ENCODE measurements at regions not wholly inside any gene's neighbourhood (a gene's known extent, or its start where the extent isn't known, plus 50 kb on each side); places are given as distances from the start of the nearest gene placed in this dataset.

DNA sequence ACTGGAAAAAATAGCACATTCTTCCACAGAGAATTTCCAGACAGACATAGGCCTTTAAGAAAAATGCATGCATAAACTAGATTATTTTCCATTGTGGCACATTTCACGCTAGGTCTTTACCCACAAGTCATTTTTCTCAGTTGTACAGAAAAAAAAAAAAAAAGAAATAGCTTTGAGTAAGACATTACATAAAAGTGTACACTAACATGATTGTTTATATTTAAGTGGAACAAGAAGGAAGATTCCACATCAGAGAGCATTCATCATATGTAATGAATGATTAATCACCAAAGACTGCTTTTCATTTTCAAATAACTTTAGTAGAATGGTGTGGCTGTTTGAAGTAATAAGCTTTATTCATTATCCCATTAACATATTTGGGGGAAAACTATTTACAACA, 1270.2 kb upstream of the AGA start:
- ChIA-PET POLR2A (no interaction called here), CTCF (no interaction called here)
- H3K4me3 ChIP-seq (ENCODE audit: low read depth, low read length): no peak overlapping the region
- no peak overlapping the region for H3K27ac Mint-ChIP-seq (ENCODE audit: unreplicated experiment)
- no peaks in the 10 kb centered on the region for H3K27me3 ChIP-seq (replicated peaks; ENCODE audit: control insufficient read depth, insufficient read depth, low read length)
- H3K4me1 ChIP-seq: no peaks in the 10 kb centered on the region
- peaks cover 2% of the 10 kb centered on the region for H3K27me3 Mint-ChIP-seq (ENCODE audit: insufficient read depth, unreplicated experiment)
- TF ChIP-seq, protein P1, sequence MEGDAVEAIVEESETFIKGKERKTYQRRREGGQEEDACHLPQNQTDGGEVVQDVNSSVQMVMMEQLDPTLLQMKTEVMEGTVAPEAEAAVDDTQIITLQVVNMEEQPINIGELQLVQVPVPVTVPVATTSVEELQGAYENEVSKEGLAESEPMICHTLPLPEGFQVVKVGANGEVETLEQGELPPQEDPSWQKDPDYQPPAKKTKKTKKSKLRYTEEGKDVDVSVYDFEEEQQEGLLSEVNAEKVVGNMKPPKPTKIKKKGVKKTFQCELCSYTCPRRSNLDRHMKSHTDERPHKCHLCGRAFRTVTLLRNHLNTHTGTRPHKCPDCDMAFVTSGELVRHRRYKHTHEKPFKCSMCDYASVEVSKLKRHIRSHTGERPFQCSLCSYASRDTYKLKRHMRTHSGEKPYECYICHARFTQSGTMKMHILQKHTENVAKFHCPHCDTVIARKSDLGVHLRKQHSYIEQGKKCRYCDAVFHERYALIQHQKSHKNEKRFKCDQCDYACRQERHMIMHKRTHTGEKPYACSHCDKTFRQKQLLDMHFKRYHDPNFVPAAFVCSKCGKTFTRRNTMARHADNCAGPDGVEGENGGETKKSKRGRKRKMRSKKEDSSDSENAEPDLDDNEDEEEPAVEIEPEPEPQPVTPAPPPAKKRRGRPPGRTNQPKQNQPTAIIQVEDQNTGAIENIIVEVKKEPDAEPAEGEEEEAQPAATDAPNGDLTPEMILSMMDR (IDR thresholded peaks at IDR 0.05; ENCODE audit: insufficient read depth in 1 of 2, low read depth in 1 of 2, low read length in 1 of 2, severe bottlenecking in 1 of 2, unreplicated experiment in 1 of 2): no peak
- H3K36me3 ChIP-seq (ENCODE audit: control insufficient read depth, insufficient read depth, low read length): no peaks in the 10 kb centered on the region
- DNase-seq: no peak
- H3K36me3 Mint-ChIP-seq (ENCODE audit: insufficient read depth, unreplicated experiment): no peaks in the 10 kb centered on the region
- no peaks in the 10 kb centered on the region for H3K9me3 Mint-ChIP-seq (ENCODE audit: unreplicated experiment)
- no peak overlapping the region for H3K4me3 Mint-ChIP-seq (ENCODE audit: unreplicated experiment)
- H3K9me3 ChIP-seq: no peaks in the 10 kb centered on the region
- H3K4me1 Mint-ChIP-seq (ENCODE audit: low read depth, unreplicated experiment): no peaks in the 10 kb centered on the region
- intact Hi-C loops (cut with micrococcal nuclease; ENCODE audit: unreplicated experiment): no loop called here
- no TSS peak for BruUV-seq (replicated peaks)

DNA sequence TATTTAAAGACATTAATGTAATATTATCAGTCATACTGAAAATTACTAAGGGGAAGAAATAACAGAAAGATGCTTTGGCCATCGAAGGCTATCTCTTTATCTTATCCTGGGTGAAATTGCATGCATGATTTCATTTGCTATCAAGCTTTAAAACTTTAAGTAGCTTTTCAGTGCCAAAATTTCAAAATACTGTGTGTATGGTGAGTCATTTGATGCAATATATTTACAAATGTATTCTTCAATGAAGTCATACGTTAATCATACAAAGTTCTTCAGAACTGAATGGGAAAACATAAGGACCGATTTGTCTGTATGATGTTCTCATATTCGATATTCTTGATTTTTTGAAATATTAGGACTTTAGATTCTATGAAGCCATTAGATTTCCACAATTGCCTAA, 1295.8 kb upstream of the AGA start:
- BruUV-seq (replicated peaks): no TSS peak

DNA sequence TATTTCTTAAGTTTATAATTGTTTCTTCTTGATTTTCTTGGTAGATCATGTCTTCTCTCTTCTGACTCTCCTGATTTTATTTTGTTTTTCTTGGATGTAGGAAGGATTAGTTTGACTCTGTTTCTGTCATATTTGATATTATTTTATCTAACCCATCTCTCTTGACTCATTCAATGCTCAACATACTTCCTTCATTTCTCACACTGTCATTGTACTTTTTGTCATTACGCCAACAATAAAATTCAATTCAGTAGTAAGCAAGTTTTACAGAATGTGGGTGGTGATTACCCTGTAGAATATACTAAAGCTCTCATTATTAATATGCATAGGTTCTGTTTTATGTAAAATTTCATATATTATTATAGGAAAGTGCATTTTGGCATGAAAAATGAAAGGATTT, 1303.0 kb upstream of the AGA start:
- CTCF ChIA-PET: no interaction called here
- no peaks in the 10 kb centered on the region for H3K27me3 ChIP-seq (replicated peaks; ENCODE audit: control insufficient read depth, insufficient read depth, low read length)
- DNase-seq: no peak
- no TSS peak for BruUV-seq (replicated peaks)
- Mint-ChIP-seq H3K27ac (ENCODE audit: unreplicated experiment) (no peak overlapping the region), H3K27me3 (ENCODE audit: insufficient read depth, unreplicated experiment) (no peaks in the 10 kb centered on the region), H3K9me3 (ENCODE audit: unreplicated experiment) (no peaks in the 10 kb centered on the region), H3K4me1 (ENCODE audit: low read depth, unreplicated experiment) (no peaks in the 10 kb centered on the region), H3K4me3 (ENCODE audit: unreplicated experiment) (no peak overlapping the region), H3K36me3 (ENCODE audit: insufficient read depth, unreplicated experiment) (no peaks in the 10 kb centered on the region)
- H3K36me3 ChIP-seq (ENCODE audit: control insufficient read depth, insufficient read depth, low read length): no peaks in the 10 kb centered on the region
- no peaks in the 10 kb centered on the region for H3K4me1 ChIP-seq
- no peak overlapping the region for H3K4me3 ChIP-seq (ENCODE audit: low read depth, low read length)
- no peaks in the 10 kb centered on the region for H3K9me3 ChIP-seq
- TF ChIP-seq, protein P1 (IDR thresholded peaks at IDR 0.05; ENCODE audit: insufficient read depth in 1 of 2, low read depth in 1 of 2, low read length in 1 of 2, severe bottlenecking in 1 of 2, unreplicated experiment in 1 of 2): no peak
- intact Hi-C loops (cut with micrococcal nuclease; ENCODE audit: unreplicated experiment): no loop called here
- POLR2A ChIA-PET: no interaction called here

More for the DNA sequence above, 1295.8 kb upstream of the AGA start:
- DNase-seq: no peak
- H3K36me3 ChIP-seq (ENCODE audit: control insufficient read depth, insufficient read depth, low read length): no peaks in the 10 kb centered on the region
- TF ChIP-seq, protein P1 (IDR thresholded peaks at IDR 0.05; ENCODE audit: insufficient read depth in 1 of 2, low read depth in 1 of 2, low read length in 1 of 2, severe bottlenecking in 1 of 2, unreplicated experiment in 1 of 2): no peak
- Mint-ChIP-seq H3K4me1 (ENCODE audit: low read depth, unreplicated experiment) (no peaks in the 10 kb centered on the region), H3K27me3 (ENCODE audit: insufficient read depth, unreplicated experiment) (no peaks in the 10 kb centered on the region), H3K9me3 (ENCODE audit: unreplicated experiment) (no peaks in the 10 kb centered on the region), H3K36me3 (ENCODE audit: insufficient read depth, unreplicated experiment) (no peaks in the 10 kb centered on the region), H3K4me3 (ENCODE audit: unreplicated experiment) (no peak overlapping the region), H3K27ac (ENCODE audit: unreplicated experiment) (no peak overlapping the region)
- intact Hi-C loops (cut with micrococcal nuclease; ENCODE audit: unreplicated experiment): no loop called here
- POLR2A ChIA-PET: no interaction called here
- no peaks in the 10 kb centered on the region for H3K9me3 ChIP-seq
- H3K4me1 ChIP-seq: no peaks in the 10 kb centered on the region
- H3K27me3 ChIP-seq (replicated peaks; ENCODE audit: control insufficient read depth, insufficient read depth, low read length): no peaks in the 10 kb centered on the region
- no peak overlapping the region for H3K4me3 ChIP-seq (ENCODE audit: low read depth, low read length)
- CTCF ChIA-PET: no interaction called here

All from Caco-2 (cell line).